Large intestine (tissue), 3 donors: ENCODE measurements at regions not wholly inside any gene's neighbourhood (a gene's known extent, or its start where the extent isn't known, plus 50 kb on each side); places are given as distances from the start of the nearest gene placed in this dataset.
"Not testable (repeated sequence)": the region's sequence is repeated elsewhere in the genome, so short reads cannot be mapped to it uniquely, and the experiment has no call there.

Experiments used
- DNase-seq, 2 donors: peaks; one replicate each; pipeline versions ENCODE4 v3.0.0 to v3.0.0-alpha.2; 2013
- H3K27ac ChIP-seq: one replicate; pipeline ENCODE4 v1.5.1; 2013; ENCODE audit warnings: low read length
- H3K27me3 ChIP-seq: 2 replicates; pipeline ENCODE4 v1.6.1; 2013; ENCODE audit warnings: low read length; ENCODE audit not compliant: control insufficient read depth, insufficient read depth
- H3K36me3 ChIP-seq: 2 replicates; pipeline ENCODE4 v1.6.1; 2013; ENCODE audit warnings: low read length; ENCODE audit not compliant: control insufficient read depth, insufficient read depth
- H3K4me1 ChIP-seq: one replicate; pipeline ENCODE4 v1.6.1; 2013; ENCODE audit warnings: low read length; ENCODE audit not compliant: control insufficient read depth, insufficient read depth
- H3K4me3 ChIP-seq: one replicate; pipeline ENCODE4 v1.5.1; 2013; ENCODE audit warnings: low read length
- H3K9me3 ChIP-seq: one replicate; pipeline ENCODE4 v1.6.1; 2013; ENCODE audit warnings: mild to moderate bottlenecking, low read depth, low read length, moderate library complexity; ENCODE audit not compliant: control insufficient read depth
- WGBS: methylation state at CpG from one replicate; pipeline ENCODE4 v1.1.5; 2013; ENCODE audit warnings: low lambda C conversion rate; ENCODE audit not compliant: insufficient coverage; 5-methylcytosine and 5-hydroxymethylcytosine counted together

GRCh38 chr7:32739749-32740148, 151.8 kb downstream of the KBTBD2 start:
- not testable (repeated sequence) for DNase-seq, H3K9me3 ChIP-seq, H3K4me3 ChIP-seq, H3K36me3 ChIP-seq, H3K27me3 ChIP-seq, H3K27ac ChIP-seq, H3K4me1 ChIP-seq
- no CpG with 5 or more reads among the region's 1 CpG for WGBS

GRCh38 chr7:32738390-32738789, 153.2 kb downstream of the KBTBD2 start:
- no CpG with 5 or more reads among the region's 3 CpGs for WGBS
- not testable (repeated sequence) for H3K27ac ChIP-seq, H3K4me1 ChIP-seq, H3K4me3 ChIP-seq, DNase-seq, H3K36me3 ChIP-seq, H3K27me3 ChIP-seq, H3K9me3 ChIP-seq

GRCh38 chr7:32732767-32733166, 158.8 kb downstream of the KBTBD2 start:
- not testable (repeated sequence) for H3K9me3 ChIP-seq, H3K4me1 ChIP-seq, H3K4me3 ChIP-seq, DNase-seq, H3K27me3 ChIP-seq, H3K27ac ChIP-seq, H3K36me3 ChIP-seq
- no CpG with 5 or more reads among the region's 4 CpGs for WGBS

GRCh38 chr7:32729335-32729675, 162.3 kb downstream of the KBTBD2 start:
- peak in 1 of 2 donors; percentile 15 for DNase-seq
- WGBS: no CpG with 5 or more reads among the region's 5 CpGs
- H3K27ac ChIP-seq, H3K36me3 ChIP-seq, H3K9me3 ChIP-seq, H3K27me3 ChIP-seq, H3K4me3 ChIP-seq, H3K4me1 ChIP-seq: not testable (repeated sequence)

- peak; percentile 48 to 85 for DNase-seq
- H3K27me3 ChIP-seq, H3K4me1 ChIP-seq, H3K9me3 ChIP-seq, H3K36me3 ChIP-seq: not testable (repeated sequence)
- Histone ChIP-seq H3K4me3 (peak overlapping the region; percentile 59), H3K27ac (peak overlapping the region; percentile 68)
- WGBS: no CpG with 5 or more reads among the region's 111 CpGs
Observed at GRCh38 chr7:32728412-32729334, 162.9 kb downstream of the KBTBD2 start.

- WGBS: 60% methylated on average over 1 of the region's 66 CpGs
- peak; percentile 16 to 82 for DNase-seq
- H3K9me3 ChIP-seq, H3K4me1 ChIP-seq, H3K36me3 ChIP-seq, H3K27me3 ChIP-seq: not testable (repeated sequence)
- peak overlapping the region; percentile 68 for H3K27ac ChIP-seq
- peak overlapping the region; percentile 59 for H3K4me3 ChIP-seq
Observed at GRCh38 chr7:32727483-32728411, 163.8 kb downstream of the KBTBD2 start.

GRCh38 chr7:32722837-32723236, 168.7 kb downstream of the KBTBD2 start:
- not testable (repeated sequence) for H3K4me3 ChIP-seq, H3K27me3 ChIP-seq, H3K27ac ChIP-seq, H3K9me3 ChIP-seq, DNase-seq, H3K36me3 ChIP-seq, H3K4me1 ChIP-seq
- WGBS: no CpG with 5 or more reads among the region's 4 CpGs

- no CpG with 5 or more reads among the region's 1 CpG for WGBS
- Histone ChIP-seq H3K36me3 (no peaks in the 10 kb centered on the region), H3K27me3 (no peaks in the 10 kb centered on the region), H3K4me3 (no peak overlapping the region), H3K27ac (no peak overlapping the region), H3K9me3 (no peaks in the 10 kb centered on the region), H3K4me1 (no peaks in the 10 kb centered on the region)
- no peak for DNase-seq
Observed at GRCh38 chr7:32694182-32694581, 197.4 kb downstream of the KBTBD2 start.

- 100% methylated on average over 2 of the region's 7 CpGs for WGBS
- not testable (repeated sequence) for H3K4me3 ChIP-seq, DNase-seq, H3K4me1 ChIP-seq, H3K27ac ChIP-seq, H3K9me3 ChIP-seq, H3K36me3 ChIP-seq, H3K27me3 ChIP-seq
Observed at GRCh38 chr7:32691965-32692815, 196.9 kb downstream of the AVL9 start.

- not testable (repeated sequence) for H3K36me3 ChIP-seq, H3K4me1 ChIP-seq, H3K4me3 ChIP-seq, H3K27ac ChIP-seq, DNase-seq, H3K27me3 ChIP-seq, H3K9me3 ChIP-seq
- WGBS: no CpG with 5 or more reads among the region's 13 CpGs
Observed at GRCh38 chr7:32688092-32688491, 192.8 kb downstream of the AVL9 start.
